GM23338 (cell line): ENCODE measurements at regions not wholly inside any gene's neighbourhood (a gene's known extent, or its start where the extent isn't known, plus 50 kb on each side); places are given as distances from the start of the nearest gene placed in this dataset.

Source experiments
- ATAC-seq: fragments of 200-7000 bp; cut with Tn5 transposase; 3 replicates; pipeline ENCODE4 v1.9.1; 2020
- DNase-seq: peaks from one replicate; pipeline ENCODE4 v3.0.0-alpha.2; 2015; ENCODE audit warnings: low spot score
- H2AFZ ChIP-seq: fragments of 200-600 bp; sonication (generic); 2 replicates; pipeline ENCODE4 v1.8.0; 2016; ENCODE audit warnings: antibody characterized with exemption, mild to moderate bottlenecking, moderate library complexity
- H3F3A ChIP-seq: fragments of 200-600 bp; sonication (generic); replicated peaks from 2 replicates; pipeline ENCODE4 v1.8.0; 2017; ENCODE audit warnings: antibody characterized with exemption, mixed run types, low read depth
- H3K27ac ChIP-seq: fragments of 200-600 bp; sonication (generic); 2 replicates; pipeline ENCODE4 v1.6.1; 2016; ENCODE audit warnings: low read depth
- H3K27me3 ChIP-seq: fragments of 200-600 bp; sonication (generic); 2 replicates; pipeline ENCODE4 v1.8.0; 2016; ENCODE audit warnings: mild to moderate bottlenecking, mixed run types, moderate library complexity; ENCODE audit not compliant: insufficient read depth
- H3K36me3 ChIP-seq: fragments of 200-600 bp; sonication (generic); 2 replicates; pipeline ENCODE4 v1.8.0; 2016; ENCODE audit warnings: mild to moderate bottlenecking; ENCODE audit not compliant: insufficient read depth
- H3K4me1 ChIP-seq: fragments of 200-600 bp; sonication (generic); 2 replicates; pipeline ENCODE4 v1.8.0; 2016; ENCODE audit warnings: mild to moderate bottlenecking, moderate library complexity; ENCODE audit not compliant: insufficient read depth
- H3K4me2 ChIP-seq: fragments of 200-600 bp; sonication (generic); 2 replicates; pipeline ENCODE4 v1.7.1; 2017; ENCODE audit warnings: mixed run types
- H3K4me3 ChIP-seq: fragments of 200-600 bp; sonication (generic); 2 replicates; pipeline ENCODE4 v1.6.1; 2016; ENCODE audit warnings: mixed run types
- H3K79me2 ChIP-seq: fragments of 200-600 bp; sonication (generic); replicated peaks from 2 replicates; pipeline ENCODE4 v1.8.0; 2017; ENCODE audit warnings: mild to moderate bottlenecking; ENCODE audit not compliant: insufficient read depth
- H3K9me2 ChIP-seq: fragments of 200-600 bp; sonication (generic); 2 replicates; pipeline ENCODE4 v1.8.0; 2017; ENCODE audit not compliant: insufficient read depth
- H4K20me1 ChIP-seq: fragments of 200-600 bp; sonication (generic); replicated peaks from 2 replicates; pipeline ENCODE4 v1.8.0; 2017; ENCODE audit warnings: mild to moderate bottlenecking; ENCODE audit not compliant: insufficient read depth
- H3K27ac Mint-ChIP-seq: 2 replicates; pipeline ENCODE4 v1.8.0; 2020; ENCODE audit warnings: inconsistent platforms, mild to moderate bottlenecking, moderate library complexity, mixed read lengths
- H3K27me3 Mint-ChIP-seq: 3 replicates; pipeline ENCODE4 v1.8.0; 2022; ENCODE audit warnings: low read depth, mild to moderate bottlenecking, moderate library complexity, mixed read lengths, inconsistent platforms; ENCODE audit not compliant: insufficient read depth, poor library complexity
- H3K36me3 Mint-ChIP-seq: 3 replicates; pipeline ENCODE4 v1.8.0; 2021; ENCODE audit warnings: low read depth, mild to moderate bottlenecking, inconsistent platforms, moderate library complexity, mixed read lengths
- H3K4me1 Mint-ChIP-seq: 3 replicates; pipeline ENCODE4 v1.8.0; 2020; ENCODE audit warnings: mild to moderate bottlenecking, inconsistent platforms, mixed read lengths
- H3K4me3 Mint-ChIP-seq: 3 replicates; pipeline ENCODE4 v1.8.0; 2021; ENCODE audit warnings: moderate library complexity, mild to moderate bottlenecking, inconsistent platforms, mixed read lengths
- H3K9me3 Mint-ChIP-seq: 3 replicates; pipeline ENCODE4 v1.8.0; 2020; ENCODE audit warnings: moderate library complexity, mild to moderate bottlenecking, inconsistent platforms, mixed read lengths
- CREB1 ChIP-seq: fragments of 250-450 bp; sonication (Bioruptor Pico); IDR thresholded peaks from 2 replicates; pipeline ENCODE4 v1.5.0; 2020; ENCODE audit warnings: low read depth, mild to moderate bottlenecking, moderate library complexity
- CTCF ChIP-seq, 2 experiments: fragments of 200-600 bp in 1 of 2; sonication (generic) in 1 of 2; conservative IDR thresholded peaks; 2 replicates each; pipeline versions ENCODE4 v1.5.1 to v1.6.1; 2016 to 2017; ENCODE audit warnings: antibody characterized with exemption in 2 of 2, low read depth in 2 of 2, mild to moderate bottlenecking in 2 of 2, moderate library complexity in 1 of 2
- ETS1 ChIP-seq: IDR thresholded peaks from 2 replicates; pipeline ENCODE4 v1.6.1; 2016; ENCODE audit warnings: antibody characterized with exemption
- EZH2 ChIP-seq: fragments of 200-600 bp; sonication (generic); IDR thresholded peaks from one replicate; pipeline ENCODE4 v1.8.0; 2017; ENCODE audit warnings: antibody characterized with exemption, mild to moderate bottlenecking, low read depth; ENCODE audit not compliant: unreplicated experiment
- EZH2phosphoT487 ChIP-seq: fragments of 200-600 bp; sonication (generic); IDR thresholded peaks from one replicate; pipeline ENCODE4 v1.8.1; 2018; ENCODE audit warnings: antibody characterized with exemption; ENCODE audit not compliant: unreplicated experiment
- JUNB ChIP-seq: IDR thresholded peaks from one replicate; pipeline ENCODE4 v1.6.1; 2016; ENCODE audit warnings: antibody characterized with exemption; ENCODE audit not compliant: unreplicated experiment
- NANOG ChIP-seq: IDR thresholded peaks from 2 replicates; pipeline ENCODE4 v1.6.1; 2016; ENCODE audit warnings: antibody characterized with exemption, borderline replicate concordance
- POLR2AphosphoS5 ChIP-seq: IDR thresholded peaks from 2 replicates; pipeline ENCODE4 v1.6.1; 2016; ENCODE audit warnings: antibody characterized with exemption, low read depth
- REST ChIP-seq: IDR thresholded peaks from one replicate; pipeline ENCODE4 v1.6.1; 2018; ENCODE audit warnings: antibody characterized with exemption; ENCODE audit not compliant: unreplicated experiment
- STAT1 ChIP-seq: IDR thresholded peaks from one replicate; pipeline ENCODE4 v1.6.1; 2016; ENCODE audit warnings: antibody characterized with exemption; ENCODE audit not compliant: unreplicated experiment
- ZNF114 ChIP-seq: fragments of 250-450 bp; sonication (Bioruptor Pico); IDR thresholded peaks from 2 replicates; pipeline ENCODE4 v1.5.0; 2020; ENCODE audit warnings: mild to moderate bottlenecking, moderate library complexity
- ZNF331 ChIP-seq: fragments of 250-450 bp; sonication (Bioruptor Pico); IDR thresholded peaks from 2 replicates; pipeline ENCODE4 v1.5.0; 2020; ENCODE audit warnings: low read depth, mild to moderate bottlenecking, moderate library complexity
- ZNF462 ChIP-seq: fragments of 250-450 bp; sonication (Bioruptor Pico); IDR thresholded peaks from 2 replicates; pipeline ENCODE4 v1.5.0; 2020; ENCODE audit warnings: mild to moderate bottlenecking, moderate library complexity

GRCh38 chr9:71353720-71354119, 232.3 kb upstream of the TRPM3 start:
- ATAC-seq, result no peak
- no peak for DNase-seq
- no peaks in the 10 kb centered on the region for H3K27me3 Mint-ChIP-seq
- H3K27ac Mint-ChIP-seq, result no peak overlapping the region
- no peaks in the 10 kb centered on the region for H3K79me2 ChIP-seq
- TF ChIP-seq POLR2AphosphoS5 (no peak), EZH2phosphoT487 (no peak), JUNB (no peak), STAT1 (no peak), EZH2 (no peak), ETS1 (no peak), ZNF114 (no peak), NANOG (no peak), CREB1 (CRISPR knock-in tag) (no peak), ZNF331 (no peak), CTCF (conservative IDR thresholded peaks at IDR 0.05; ENCODE audit: low read depth in 2 of 2) (no peak), REST (no peak), ZNF462 (CRISPR knock-in tag) (no peak)
- H3K4me1 Mint-ChIP-seq, result peaks cover 24% of the 10 kb centered on the region
- no peaks in the 10 kb centered on the region for H3K9me2 ChIP-seq
- H4K20me1 ChIP-seq, result no peaks in the 10 kb centered on the region
- H3F3A ChIP-seq, result no peaks in the 10 kb centered on the region
- H2AFZ ChIP-seq, result no peak overlapping the region
- H3K4me3 ChIP-seq, result no peak overlapping the region
- H3K27me3 ChIP-seq, result no peaks in the 10 kb centered on the region
- peaks cover 24% of the 10 kb centered on the region for H3K4me1 ChIP-seq
- no peak overlapping the region for H3K4me2 ChIP-seq
- H3K9me3 Mint-ChIP-seq, result no peaks in the 10 kb centered on the region
- no peak overlapping the region for H3K27ac ChIP-seq
- H3K36me3 ChIP-seq, result no peaks in the 10 kb centered on the region
- no peak overlapping the region for H3K4me3 Mint-ChIP-seq
- no peaks in the 10 kb centered on the region for H3K36me3 Mint-ChIP-seq
